Loucy (cell line): ENCODE measurements at regions not wholly inside any gene's neighbourhood (a gene's known extent, or its start where the extent isn't known, plus 50 kb on each side); places are given as distances from the start of the nearest gene placed in this dataset.
"Not testable (repeated sequence)": the region's sequence is repeated elsewhere in the genome, so short reads cannot be mapped to it uniquely, and the experiment has no call there.

Source experiments
- H2AFZ ChIP-seq: fragments of 200-600 bp; sonication (generic); 2 replicates; pipeline ENCODE4 v1.6.0; 2016; ENCODE audit warnings: antibody characterized with exemption, mild to moderate bottlenecking, low read length, moderate library complexity
- H3F3A ChIP-seq: fragments of 200-600 bp; 2 replicates; pipeline ENCODE4 v1.6.0; 2016; ENCODE audit warnings: antibody characterized with exemption, low read depth, mild to moderate bottlenecking
- H3K27me3 ChIP-seq: fragments of 200-600 bp; sonication (generic); 2 replicates; pipeline ENCODE4 v1.6.1; 2014; ENCODE audit warnings: low read length, mild to moderate bottlenecking; ENCODE audit not compliant: insufficient read depth, poor library complexity, severe bottlenecking
- H3K36me3 ChIP-seq: fragments of 200-600 bp; sonication (generic); 2 replicates; pipeline ENCODE4 v1.6.1; 2016; ENCODE audit warnings: low read length; ENCODE audit not compliant: insufficient read depth
- H3K4me1 ChIP-seq: fragments of 200-600 bp; sonication (generic); 2 replicates; pipeline ENCODE4 v1.5.1; 2014; ENCODE audit warnings: low read length, mild to moderate bottlenecking; ENCODE audit not compliant: insufficient read depth, poor library complexity, severe bottlenecking
- H3K4me2 ChIP-seq: fragments of 200-600 bp; sonication (generic); 2 replicates; pipeline ENCODE4 v1.6.0; 2014; ENCODE audit warnings: antibody characterized with exemption, low read length, low read depth, mild to moderate bottlenecking; ENCODE audit not compliant: poor library complexity, severe bottlenecking
- H3K4me3 ChIP-seq: fragments of 200-600 bp; sonication (generic); 2 replicates; pipeline ENCODE4 v1.5.1; 2014; ENCODE audit warnings: low read length, mild to moderate bottlenecking, mixed read lengths; ENCODE audit not compliant: poor library complexity, severe bottlenecking
- H3K79me2 ChIP-seq: fragments of 200-600 bp; sonication (generic); 2 replicates; pipeline ENCODE4 v1.6.1; 2014; ENCODE audit warnings: low read length; ENCODE audit not compliant: insufficient read depth
- H3K9ac ChIP-seq: fragments of 200-600 bp; sonication (generic); 2 replicates; pipeline ENCODE4 v1.6.0; 2014; ENCODE audit warnings: mild to moderate bottlenecking, low read depth, low read length, moderate library complexity; ENCODE audit not compliant: poor library complexity, severe bottlenecking
- H3K9me2 ChIP-seq: fragments of 200-600 bp; sonication (generic); replicated peaks from 2 replicates; pipeline ENCODE4 v1.6.1; 2016; ENCODE audit warnings: low read depth, low read length, mixed read lengths
- H3K9me3 ChIP-seq: fragments of 200-600 bp; sonication (generic); 2 replicates; pipeline ENCODE4 v1.6.1; 2014; ENCODE audit warnings: mild to moderate bottlenecking, antibody characterized with exemption, low read length, low read depth; ENCODE audit not compliant: insufficient read depth
- H4K20me1 ChIP-seq: fragments of 200-600 bp; sonication (generic); 2 replicates; pipeline ENCODE4 v1.6.0; 2014; ENCODE audit warnings: antibody characterized with exemption, low read length, mild to moderate bottlenecking; ENCODE audit not compliant: insufficient read depth, poor library complexity, severe bottlenecking
- CTCF ChIP-seq: fragments of 200-600 bp; sonication (generic); conservative IDR thresholded peaks from 2 replicates; pipeline ENCODE4 v1.5.1; 2014; ENCODE audit warnings: mild to moderate bottlenecking, antibody characterized with exemption, low read length

DNA sequence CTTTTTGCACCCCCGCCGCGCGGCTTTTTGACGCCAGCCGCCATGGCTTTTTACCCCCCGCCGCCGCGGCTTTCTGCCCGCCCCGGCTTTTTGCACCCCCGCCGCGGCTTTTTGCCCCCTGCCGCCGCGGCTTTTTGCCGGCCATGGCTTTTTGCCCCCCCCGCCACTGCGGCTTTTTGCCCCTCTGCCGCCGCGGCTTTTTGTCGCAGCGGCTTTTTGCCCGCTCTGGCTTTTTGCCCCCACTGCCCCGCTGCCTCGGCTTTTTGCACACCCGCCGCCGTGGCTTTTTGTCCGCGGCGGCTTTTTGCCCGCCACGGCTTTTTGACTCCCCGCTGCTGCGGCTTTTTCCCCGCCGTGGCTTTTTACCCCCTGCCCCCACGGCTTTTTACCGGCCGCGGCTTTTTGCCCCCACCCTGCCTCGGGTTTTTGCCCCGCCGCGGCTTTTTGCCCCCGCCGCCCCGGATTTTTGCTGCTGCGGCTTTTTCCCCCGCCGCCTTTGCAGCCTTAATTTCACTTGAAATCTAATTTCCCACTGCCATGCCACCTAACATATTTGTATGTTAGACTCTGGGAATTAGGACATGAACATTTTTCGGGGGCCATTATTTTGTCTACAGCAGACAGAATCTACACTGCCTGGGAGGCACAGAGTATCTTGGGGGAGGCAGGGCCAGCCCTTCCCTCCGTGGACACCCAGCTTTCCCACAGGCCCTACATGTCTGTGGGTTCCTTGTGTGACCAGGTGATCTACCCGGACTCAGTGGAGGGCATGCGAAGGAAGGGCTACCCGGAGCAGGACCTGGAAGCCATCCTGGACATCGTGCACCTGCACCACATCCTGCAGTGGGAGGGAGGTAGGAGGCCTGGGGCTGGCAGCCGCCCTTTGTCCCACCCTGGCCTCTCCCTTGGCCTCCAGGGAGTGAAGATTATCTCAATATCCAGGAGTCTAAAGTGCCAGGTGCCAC is 3031.0 kb upstream of the TEKT4 start:
- no peaks in the 10 kb centered on the region for H3K36me3 ChIP-seq
- H3K4me3 ChIP-seq, result no peak overlapping the region
- no peaks in the 10 kb centered on the region for H3K79me2 ChIP-seq
- H3F3A ChIP-seq, result no peaks in the 10 kb centered on the region
- H3K9me3 ChIP-seq, result no peaks in the 10 kb centered on the region
- no peak overlapping the region for H3K9ac ChIP-seq
- no peaks in the 10 kb centered on the region for H4K20me1 ChIP-seq
- H3K27me3 ChIP-seq, result no peaks in the 10 kb centered on the region
- no peak overlapping the region for H2AFZ ChIP-seq
- no peaks in the 10 kb centered on the region for H3K4me1 ChIP-seq
- H3K4me2 ChIP-seq, result no peak overlapping the region
- TF ChIP-seq CTCF, result no peak
- no peaks in the 10 kb centered on the region for H3K9me2 ChIP-seq

DNA sequence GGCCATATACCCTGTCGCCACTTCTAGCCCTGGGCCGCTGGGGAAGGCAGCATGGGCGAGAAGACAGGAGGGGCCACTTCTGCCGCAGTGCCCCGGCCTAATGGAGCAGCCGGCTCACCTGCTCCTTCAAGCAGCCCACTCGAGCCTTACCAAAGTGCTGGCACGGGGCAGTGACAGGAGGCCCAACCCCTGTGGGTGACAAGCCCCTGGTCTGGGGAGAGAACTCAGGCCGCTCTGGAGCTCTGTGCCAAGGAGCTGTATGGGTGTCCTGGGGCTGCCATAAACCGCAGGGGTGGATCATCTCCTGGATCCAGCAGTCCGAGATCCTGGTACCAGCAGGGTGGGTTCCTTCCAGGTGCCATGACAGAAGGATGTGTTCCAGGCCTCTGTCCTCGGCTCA is 3029.0 kb upstream of the TEKT4 start:
- H2AFZ ChIP-seq, H3F3A ChIP-seq, H4K20me1 ChIP-seq, H3K4me1 ChIP-seq, H3K4me2 ChIP-seq, H3K9me3 ChIP-seq, H3K9me2 ChIP-seq, H3K9ac ChIP-seq, H3K36me3 ChIP-seq, H3K79me2 ChIP-seq, H3K4me3 ChIP-seq, H3K27me3 ChIP-seq: not testable (repeated sequence)

DNA sequence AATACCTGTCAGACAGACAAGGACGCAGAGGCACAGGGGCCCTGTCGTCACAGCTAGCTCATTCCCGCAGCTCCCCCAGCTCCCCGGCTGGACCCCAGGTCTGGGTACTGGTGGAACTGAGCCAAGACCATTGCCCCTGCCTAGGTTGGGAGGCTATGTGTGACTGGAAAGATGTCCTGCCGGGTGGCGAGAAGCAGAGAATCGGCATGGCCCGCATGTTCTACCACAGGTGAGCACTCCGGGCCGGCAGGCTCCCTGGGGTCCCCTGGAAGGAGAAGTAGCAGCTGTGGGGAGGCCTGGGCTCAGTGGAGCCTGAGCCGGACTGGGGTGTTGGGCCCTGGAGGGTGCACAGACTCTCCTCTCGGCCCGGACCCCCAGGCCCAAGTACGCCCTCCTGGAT is 3028.3 kb upstream of the TEKT4 start:
- not testable (repeated sequence) for H3K79me2 ChIP-seq, H3K9ac ChIP-seq, H3K4me1 ChIP-seq, H3K9me2 ChIP-seq, H3K4me3 ChIP-seq, H3K36me3 ChIP-seq, H3K9me3 ChIP-seq, H3K27me3 ChIP-seq, H3F3A ChIP-seq, H2AFZ ChIP-seq, H3K4me2 ChIP-seq, H4K20me1 ChIP-seq

DNA sequence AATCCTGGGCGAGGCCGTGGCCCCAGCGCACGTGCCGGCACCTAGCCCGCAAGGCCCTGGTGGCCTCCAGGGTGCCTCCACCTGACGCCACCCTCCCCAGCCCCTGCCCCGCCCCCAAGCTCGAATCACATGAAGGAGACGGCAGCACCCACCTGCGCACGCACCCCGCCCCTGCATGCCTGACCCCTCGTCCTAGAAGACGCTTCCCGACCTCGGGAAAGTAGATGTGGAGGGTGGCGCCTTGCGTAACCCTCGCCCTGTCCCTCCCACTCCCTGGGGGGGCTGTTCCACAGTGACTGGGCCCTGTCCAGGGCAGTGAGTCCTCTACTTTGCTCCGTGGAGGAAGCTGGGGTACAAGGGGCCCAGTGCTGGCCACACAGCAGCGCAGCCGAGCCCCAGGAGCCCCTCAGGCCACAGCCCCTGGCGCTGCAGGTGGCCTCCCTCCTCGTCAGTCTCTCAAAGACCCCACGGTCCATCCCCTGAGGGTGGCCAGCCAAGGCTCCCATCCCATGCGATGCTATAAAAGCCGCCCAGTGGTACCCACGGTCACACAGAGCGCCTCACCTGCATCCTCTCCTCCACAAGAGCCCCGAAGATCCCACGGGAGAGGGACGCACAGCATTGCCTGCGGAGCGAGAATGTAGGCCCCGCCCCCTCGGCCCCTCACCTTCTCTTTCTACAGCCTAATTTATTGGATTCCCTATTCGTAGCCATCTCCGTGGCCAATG is 3027.3 kb upstream of the TEKT4 start:
- not testable (repeated sequence) for H2AFZ ChIP-seq, H3K9ac ChIP-seq, H3F3A ChIP-seq, H3K9me2 ChIP-seq, H3K9me3 ChIP-seq, H3K4me1 ChIP-seq, H3K79me2 ChIP-seq, H3K27me3 ChIP-seq, H3K4me2 ChIP-seq, H3K36me3 ChIP-seq, H4K20me1 ChIP-seq, H3K4me3 ChIP-seq

DNA sequence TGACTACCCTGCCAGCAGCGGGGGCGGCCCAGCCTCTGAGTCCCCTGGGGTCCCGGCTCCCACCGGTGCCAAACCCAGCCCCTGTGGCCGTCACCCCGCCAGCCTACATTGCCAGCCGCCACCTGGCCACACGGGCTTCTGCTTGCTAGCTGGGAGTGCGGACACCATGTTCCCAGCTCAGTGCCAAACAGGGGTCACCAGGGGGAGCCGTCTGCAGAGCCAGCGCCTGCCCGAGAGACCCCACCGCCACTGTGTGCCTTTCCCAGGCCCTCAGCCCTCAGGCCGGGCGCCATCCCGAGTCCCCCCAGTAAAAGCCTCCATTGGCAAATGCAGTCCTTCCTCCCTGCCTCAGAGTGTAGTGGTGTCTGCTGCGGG is 3026.8 kb upstream of the TEKT4 start:
- not testable (repeated sequence) for H3K4me2 ChIP-seq, H2AFZ ChIP-seq, H3K9me3 ChIP-seq, H3K9me2 ChIP-seq, H3K4me3 ChIP-seq, H3K79me2 ChIP-seq, H3K4me1 ChIP-seq, H3K27me3 ChIP-seq, H3F3A ChIP-seq, H4K20me1 ChIP-seq, H3K9ac ChIP-seq, H3K36me3 ChIP-seq

DNA sequence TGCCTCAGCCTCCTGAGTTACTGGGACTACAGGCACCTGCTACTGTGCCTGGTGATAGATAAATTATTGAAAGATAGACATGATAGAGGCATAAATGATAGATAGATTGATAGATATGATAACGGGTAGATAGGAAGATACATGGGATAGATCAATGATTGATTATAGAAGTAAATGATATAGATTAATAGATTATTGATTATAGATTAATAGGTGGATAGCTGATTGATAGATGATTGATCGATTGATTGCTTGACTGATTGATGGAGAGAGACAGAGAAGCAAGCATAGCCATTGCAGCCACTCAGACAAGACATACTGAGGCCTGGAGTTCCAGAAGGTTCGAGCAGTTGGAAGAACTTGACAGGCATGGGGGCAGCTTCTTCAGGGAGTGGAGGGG is 3024.8 kb upstream of the TEKT4 start:
- not testable (repeated sequence) for H3K9me3 ChIP-seq, H3K9ac ChIP-seq, H3K4me1 ChIP-seq, H3K4me2 ChIP-seq, H3K9me2 ChIP-seq, H3K4me3 ChIP-seq, H4K20me1 ChIP-seq, H3K36me3 ChIP-seq, H3K79me2 ChIP-seq, H3F3A ChIP-seq, H3K27me3 ChIP-seq, H2AFZ ChIP-seq
